ENCODE measurements at regions not wholly inside any gene's neighbourhood (a gene's known extent, or its start where the extent isn't known, plus 50 kb on each side); places are given as distances from the start of the nearest gene placed in this dataset.

- H3K4me3 Mint-ChIP-seq: no peak overlapping the region
- H3K9me3 Mint-ChIP-seq: no peaks in the 10 kb centered on the region
- no peak for DNase-seq
- H3K27ac Mint-ChIP-seq: no peak overlapping the region
- H3K27me3 Mint-ChIP-seq (ENCODE audit: low read depth in 3 of 3): peaks cover 0 to 2% (median 2%) of the 10 kb centered on the region in 3 donors
- no peaks in the 10 kb centered on the region for H3K36me3 Mint-ChIP-seq
- H3K4me1 Mint-ChIP-seq: peaks cover 8 to 13% of the 10 kb centered on the region in 2 donors
Observed at GRCh38 chr1:200334661-200335256, 75.1 kb downstream of the ZNF281 start.

- no peaks in the 10 kb centered on the region for H3K9me3 Mint-ChIP-seq
- no peak for DNase-seq
Observed at GRCh38 chr1:200333329-200333728, 76.5 kb downstream of the ZNF281 start.

GRCh38 chr1:200332716-200333115 lies 77.1 kb downstream of the ZNF281 start:
- Mint-ChIP-seq H3K9me3 (no peaks in the 10 kb centered on the region), H3K27me3 (ENCODE audit: low read depth in 3 of 3) (peaks cover 0 to 5% (median 2%) of the 10 kb centered on the region in 3 donors), H3K36me3 (no peaks in the 10 kb centered on the region), H3K27ac (no peak overlapping the region), H3K4me1 (peaks cover 3 to 5% of the 10 kb centered on the region in 2 donors), H3K4me3 (no peak overlapping the region)
- no peak for DNase-seq

More at GRCh38 chr1:200333329-200333728, 76.5 kb downstream of the ZNF281 start:
- Mint-ChIP-seq H3K4me3 (no peak overlapping the region), H3K36me3 (no peaks in the 10 kb centered on the region), H3K4me1 (peaks cover 8 to 11% of the 10 kb centered on the region in 2 donors), H3K27me3 (ENCODE audit: low read depth in 3 of 3) (peaks cover 0 to 4% (median 2%) of the 10 kb centered on the region in 3 donors), H3K27ac (no peak overlapping the region)

- H3K27ac Mint-ChIP-seq: no peak overlapping the region
- peaks cover 0 to 8% (median 0%) of the 10 kb centered on the region in 3 donors for H3K27me3 Mint-ChIP-seq (ENCODE audit: low read depth in 3 of 3)
- H3K4me1 Mint-ChIP-seq: no peaks in the 10 kb centered on the region
- DNase-seq: no peak
- no peaks in the 10 kb centered on the region for H3K36me3 Mint-ChIP-seq
- peaks cover 0 to 1% (median 0%) of the 10 kb centered on the region in 6 donors for H3K9me3 Mint-ChIP-seq
- H3K4me3 Mint-ChIP-seq: no peak overlapping the region
Observed at GRCh38 chr1:200330741-200331428, 79.0 kb downstream of the ZNF281 start.

- Mint-ChIP-seq H3K36me3 (no peaks in the 10 kb centered on the region), H3K4me3 (no peak overlapping the region), H3K9me3 (peaks cover 0 to 1% (median 0%) of the 10 kb centered on the region in 6 donors), H3K27me3 (ENCODE audit: low read depth in 3 of 3) (peaks cover 0 to 8% (median 0%) of the 10 kb centered on the region in 3 donors), H3K27ac (no peak overlapping the region), H3K4me1 (no peaks in the 10 kb centered on the region)
- DNase-seq: no peak
Observed at GRCh38 chr1:200329208-200329882, 80.5 kb downstream of the ZNF281 start.

- Mint-ChIP-seq H3K4me1 (no peaks in the 10 kb centered on the region), H3K27ac (no peak overlapping the region), H3K9me3 (peaks cover 0 to 3% (median 0%) of the 10 kb centered on the region in 6 donors), H3K4me3 (no peak overlapping the region), H3K27me3 (ENCODE audit: low read depth in 3 of 3) (peaks cover 0 to 5% (median 2%) of the 10 kb centered on the region in 3 donors), H3K36me3 (no peaks in the 10 kb centered on the region)
- DNase-seq: no peak
Observed at GRCh38 chr1:200328379-200328778, 81.5 kb downstream of the ZNF281 start.

- H3K9me3 Mint-ChIP-seq: peaks cover 0 to 3% (median 0%) of the 10 kb centered on the region in 6 donors
- no peaks in the 10 kb centered on the region for H3K36me3 Mint-ChIP-seq
- H3K4me1 Mint-ChIP-seq: no peaks in the 10 kb centered on the region
- H3K4me3 Mint-ChIP-seq: no peak overlapping the region
- H3K27me3 Mint-ChIP-seq (ENCODE audit: low read depth in 3 of 3): peaks cover 2 to 6% (median 3%) of the 10 kb centered on the region in 3 donors
- no peak overlapping the region for H3K27ac Mint-ChIP-seq
- DNase-seq: no peak
Observed at GRCh38 chr1:200323856-200324400, 85.9 kb downstream of the ZNF281 start.

GRCh38 chr1:200319148-200319547 lies 90.7 kb downstream of the ZNF281 start:
- Mint-ChIP-seq H3K36me3 (no peaks in the 10 kb centered on the region), H3K4me3 (no peak overlapping the region), H3K27ac (no peak overlapping the region), H3K27me3 (ENCODE audit: low read depth in 3 of 3) (peaks cover 2 to 6% (median 4%) of the 10 kb centered on the region in 3 donors), H3K4me1 (no peaks in the 10 kb centered on the region), H3K9me3 (peaks cover 0 to 1% (median 0%) of the 10 kb centered on the region in 6 donors)
- DNase-seq: no peak

- Mint-ChIP-seq H3K36me3 (no peaks in the 10 kb centered on the region), H3K27ac (no peak overlapping the region)
Observed at GRCh38 chr1:200317236-200317635, 92.6 kb downstream of the ZNF281 start.

GRCh38 chr1:200316148-200316803 lies 93.6 kb downstream of the ZNF281 start:
- Mint-ChIP-seq H3K27me3 (ENCODE audit: low read depth in 3 of 3) (peaks cover 2 to 9% (median 2%) of the 10 kb centered on the region in 3 donors), H3K4me1 (no peaks in the 10 kb centered on the region), H3K36me3 (no peaks in the 10 kb centered on the region), H3K27ac (no peak overlapping the region), H3K9me3 (no peaks in the 10 kb centered on the region), H3K4me3 (no peak overlapping the region)
- DNase-seq: no peak

More at GRCh38 chr1:200317236-200317635, 92.6 kb downstream of the ZNF281 start:
- DNase-seq: no peak
- H3K4me1 Mint-ChIP-seq: no peaks in the 10 kb centered on the region
- no peak overlapping the region for H3K4me3 Mint-ChIP-seq
- H3K9me3 Mint-ChIP-seq: no peaks in the 10 kb centered on the region
- peaks cover 2 to 9% (median 2%) of the 10 kb centered on the region in 3 donors for H3K27me3 Mint-ChIP-seq (ENCODE audit: low read depth in 3 of 3)

GRCh38 chr1:200314085-200314750 lies 95.6 kb downstream of the ZNF281 start:
- Mint-ChIP-seq H3K9me3 (no peaks in the 10 kb centered on the region), H3K36me3 (no peaks in the 10 kb centered on the region), H3K27me3 (ENCODE audit: low read depth in 3 of 3) (peaks cover 2 to 6% (median 6%) of the 10 kb centered on the region in 3 donors), H3K27ac (no peak overlapping the region), H3K4me3 (no peak overlapping the region), H3K4me1 (no peaks in the 10 kb centered on the region)
- no peak for DNase-seq

GRCh38 chr1:200311256-200311655 lies 98.6 kb downstream of the ZNF281 start:
- H3K36me3 Mint-ChIP-seq: no peaks in the 10 kb centered on the region
- H3K27me3 Mint-ChIP-seq (ENCODE audit: low read depth in 3 of 3): peaks cover 3 to 4% (median 4%) of the 10 kb centered on the region in 3 donors
- H3K4me1 Mint-ChIP-seq: peaks cover 3 to 8% of the 10 kb centered on the region in 2 donors
- H3K4me3 Mint-ChIP-seq: no peak overlapping the region
- H3K27ac Mint-ChIP-seq: no peak overlapping the region
- no peaks in the 10 kb centered on the region for H3K9me3 Mint-ChIP-seq
- DNase-seq: no peak

GRCh38 chr1:200310824-200311223 lies 99.0 kb downstream of the ZNF281 start:
- no peaks in the 10 kb centered on the region for H3K9me3 Mint-ChIP-seq
- H3K4me1 Mint-ChIP-seq: peaks cover 3 to 8% of the 10 kb centered on the region in 2 donors
- H3K27me3 Mint-ChIP-seq (ENCODE audit: low read depth in 3 of 3): peaks cover 3 to 4% (median 4%) of the 10 kb centered on the region in 3 donors
- H3K4me3 Mint-ChIP-seq: no peak overlapping the region
- no peaks in the 10 kb centered on the region for H3K36me3 Mint-ChIP-seq
- DNase-seq: no peak
- H3K27ac Mint-ChIP-seq: no peak overlapping the region

Measured in immature natural killer cell (primary cell).